ENCODE measurements at regions not wholly inside any gene's neighbourhood (a gene's known extent, or its start where the extent isn't known, plus 50 kb on each side); places are given as distances from the start of the nearest gene placed in this dataset.

DNA sequence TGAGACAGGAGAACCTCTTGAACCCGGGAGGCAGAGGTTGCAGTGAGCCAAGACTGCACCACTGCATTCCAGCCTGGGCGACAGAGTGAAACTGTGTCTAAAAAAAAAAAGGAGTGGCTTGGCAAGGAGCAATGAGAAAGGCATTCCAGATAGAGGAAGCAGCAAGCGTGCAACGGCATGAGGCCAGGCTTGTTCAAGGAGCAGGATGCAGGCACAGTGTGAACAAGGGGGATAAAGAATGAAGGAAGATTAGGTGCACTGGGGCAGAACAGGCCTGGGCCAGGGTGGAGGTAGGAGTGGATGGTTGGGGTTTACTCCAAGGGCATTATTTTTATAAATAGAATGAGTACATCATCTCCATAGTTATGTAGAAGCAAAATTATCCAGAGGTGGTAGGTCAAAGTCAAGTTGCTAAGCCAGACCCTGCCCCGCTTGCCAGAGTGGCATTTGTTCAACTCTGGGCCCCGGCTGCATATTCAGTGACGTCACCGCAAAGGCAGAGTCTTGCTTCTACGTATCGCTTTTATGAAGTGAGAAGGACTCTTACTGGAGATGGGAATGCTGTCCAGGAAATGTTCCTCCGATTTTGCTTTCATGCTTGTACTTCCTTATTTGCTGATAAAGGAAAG is 100.2 kb downstream of the KATNIP start:
- H3K9me3 Mint-ChIP-seq, result no peaks in the 10 kb centered on the region
- TF ChIP-seq, protein P1, sequence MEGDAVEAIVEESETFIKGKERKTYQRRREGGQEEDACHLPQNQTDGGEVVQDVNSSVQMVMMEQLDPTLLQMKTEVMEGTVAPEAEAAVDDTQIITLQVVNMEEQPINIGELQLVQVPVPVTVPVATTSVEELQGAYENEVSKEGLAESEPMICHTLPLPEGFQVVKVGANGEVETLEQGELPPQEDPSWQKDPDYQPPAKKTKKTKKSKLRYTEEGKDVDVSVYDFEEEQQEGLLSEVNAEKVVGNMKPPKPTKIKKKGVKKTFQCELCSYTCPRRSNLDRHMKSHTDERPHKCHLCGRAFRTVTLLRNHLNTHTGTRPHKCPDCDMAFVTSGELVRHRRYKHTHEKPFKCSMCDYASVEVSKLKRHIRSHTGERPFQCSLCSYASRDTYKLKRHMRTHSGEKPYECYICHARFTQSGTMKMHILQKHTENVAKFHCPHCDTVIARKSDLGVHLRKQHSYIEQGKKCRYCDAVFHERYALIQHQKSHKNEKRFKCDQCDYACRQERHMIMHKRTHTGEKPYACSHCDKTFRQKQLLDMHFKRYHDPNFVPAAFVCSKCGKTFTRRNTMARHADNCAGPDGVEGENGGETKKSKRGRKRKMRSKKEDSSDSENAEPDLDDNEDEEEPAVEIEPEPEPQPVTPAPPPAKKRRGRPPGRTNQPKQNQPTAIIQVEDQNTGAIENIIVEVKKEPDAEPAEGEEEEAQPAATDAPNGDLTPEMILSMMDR (IDR thresholded peaks at IDR 0.05), result no peak
- no peak overlapping the region for H3K4me3 Mint-ChIP-seq
- no peaks in the 10 kb centered on the region for H3K27me3 Mint-ChIP-seq
- ChIA-PET POLR2A (no interaction called here), CTCF (no interaction called here)
- ATAC-seq (ENCODE audit: poor library complexity) (no peak), DNase-seq (no peak)
- intact Hi-C loops (cut with DNase I, micrococcal nuclease), result no loop called here
- Histone ChIP-seq H3K36me3 (ENCODE audit: insufficient read depth, low read length) (peaks cover 6% of the 10 kb centered on the region), H3K4me1 (ENCODE audit: insufficient read depth, low read length) (no peaks in the 10 kb centered on the region), H3K27ac (ENCODE audit: low read depth in 1 of 2, low read length in 2 of 2) (no peak overlapping the region), H3K27me3 (ENCODE audit: control insufficient read depth in 1 of 2, insufficient read depth in 2 of 2, low read length in 2 of 2) (no peaks in the 10 kb centered on the region), H3K4me3 (ENCODE audit: low read length) (no peak overlapping the region), H3K9me3 (ENCODE audit: control insufficient read depth in 1 of 2, insufficient read depth in 1 of 2, low read length in 2 of 2) (no peaks in the 10 kb centered on the region)
- no peak overlapping the region for H3K27ac Mint-ChIP-seq
- H3K4me1 Mint-ChIP-seq (ENCODE audit: low read depth), result no peaks in the 10 kb centered on the region
- peaks cover 13% of the 10 kb centered on the region for H3K36me3 Mint-ChIP-seq (ENCODE audit: low read depth)

DNA sequence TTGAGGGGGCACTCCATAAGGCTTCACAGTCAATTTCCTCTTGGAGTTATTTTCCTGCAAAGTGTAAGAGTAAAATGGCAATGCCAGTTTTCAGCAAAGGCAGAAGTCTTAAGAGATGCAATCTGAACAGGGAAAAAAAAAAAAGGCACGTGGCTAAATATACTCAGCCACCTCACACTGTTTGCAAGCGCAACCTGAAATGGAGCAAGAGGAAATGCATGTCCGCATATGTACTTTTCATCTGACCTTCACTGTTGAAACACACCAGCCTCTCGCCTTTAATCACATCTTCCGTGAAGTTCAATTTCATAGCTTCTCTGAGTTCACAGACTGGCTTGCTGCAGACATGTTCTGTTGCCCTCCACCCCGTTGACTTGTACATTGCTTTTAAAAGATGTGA is 101.4 kb downstream of the KATNIP start:
- intact Hi-C loops (cut with DNase I, micrococcal nuclease), result no loop called here

DNA sequence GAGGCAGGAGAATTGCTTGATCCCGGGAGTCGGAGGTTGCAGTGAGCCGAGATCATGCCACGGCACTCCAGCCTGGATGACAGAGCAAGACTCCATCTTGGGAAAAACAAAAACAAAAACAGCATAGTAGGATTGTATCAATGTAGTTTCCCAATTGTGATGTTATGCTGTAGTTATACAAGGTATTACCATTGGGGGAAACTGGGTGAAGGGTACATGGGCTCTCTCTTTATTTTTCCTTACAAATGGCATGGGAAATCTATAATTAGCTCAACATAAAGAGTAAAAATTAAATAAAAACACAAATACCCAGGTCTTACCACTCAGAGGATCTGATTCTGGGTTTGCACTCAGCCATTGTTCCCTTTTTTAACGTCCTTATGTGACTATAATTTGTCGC is 107.9 kb downstream of the KATNIP start:
- no peak for DNase-seq
- CTCF ChIA-PET, result no interaction called here

More for the DNA sequence above, 101.4 kb downstream of the KATNIP start:
- H3K9me3 ChIP-seq (ENCODE audit: control insufficient read depth in 1 of 2, insufficient read depth in 1 of 2, low read length in 2 of 2), result no peaks in the 10 kb centered on the region
- H3K27me3 ChIP-seq (ENCODE audit: control insufficient read depth in 1 of 2, insufficient read depth in 2 of 2, low read length in 2 of 2), result no peaks in the 10 kb centered on the region
- no peak overlapping the region for H3K27ac ChIP-seq (ENCODE audit: low read depth in 1 of 2, low read length in 2 of 2)
- Mint-ChIP-seq H3K4me3 (no peak overlapping the region), H3K27me3 (no peaks in the 10 kb centered on the region), H3K27ac (no peak overlapping the region), H3K9me3 (no peaks in the 10 kb centered on the region), H3K36me3 (ENCODE audit: low read depth) (peaks cover 13% of the 10 kb centered on the region), H3K4me1 (ENCODE audit: low read depth) (no peaks in the 10 kb centered on the region)
- H3K4me3 ChIP-seq (ENCODE audit: low read length), result no peak overlapping the region
- peaks cover 8% of the 10 kb centered on the region for H3K36me3 ChIP-seq (ENCODE audit: insufficient read depth, low read length)
- POLR2A ChIA-PET, result no interaction called here
- CTCF ChIA-PET, result no interaction called here
- no peaks in the 10 kb centered on the region for H3K4me1 ChIP-seq (ENCODE audit: insufficient read depth, low read length)
- no peak for DNase-seq
- TF ChIP-seq, protein P1 (IDR thresholded peaks at IDR 0.05), result no peak
- ATAC-seq (ENCODE audit: poor library complexity), result no peak

More for the DNA sequence above, 107.9 kb downstream of the KATNIP start:
- Histone ChIP-seq H3K27me3 (ENCODE audit: control insufficient read depth in 1 of 2, insufficient read depth in 2 of 2, low read length in 2 of 2) (no peaks in the 10 kb centered on the region), H3K4me3 (ENCODE audit: low read length) (no peak overlapping the region), H3K9me3 (ENCODE audit: control insufficient read depth in 1 of 2, insufficient read depth in 1 of 2, low read length in 2 of 2) (no peaks in the 10 kb centered on the region), H3K27ac (ENCODE audit: low read depth in 1 of 2, low read length in 2 of 2) (no peak overlapping the region), H3K36me3 (ENCODE audit: insufficient read depth, low read length) (peaks cover 5% of the 10 kb centered on the region), H3K4me1 (ENCODE audit: insufficient read depth, low read length) (no peaks in the 10 kb centered on the region)
- H3K4me1 Mint-ChIP-seq (ENCODE audit: low read depth), result no peaks in the 10 kb centered on the region
- intact Hi-C loops (cut with DNase I, micrococcal nuclease), result no loop called here
- ATAC-seq (ENCODE audit: poor library complexity), result no peak
- H3K9me3 Mint-ChIP-seq, result no peaks in the 10 kb centered on the region
- peaks cover 12% of the 10 kb centered on the region for H3K36me3 Mint-ChIP-seq (ENCODE audit: low read depth)
- H3K27ac Mint-ChIP-seq, result no peak overlapping the region
- POLR2A ChIA-PET, result no interaction called here
- no peaks in the 10 kb centered on the region for H3K27me3 Mint-ChIP-seq
- H3K4me3 Mint-ChIP-seq, result no peak overlapping the region
- TF ChIP-seq, protein P1 (IDR thresholded peaks at IDR 0.05), result no peak

Measured in CD4-positive, alpha-beta T cell (primary cell).